H1 (cell line): ENCODE measurements at regions not wholly inside any gene's neighbourhood (a gene's known extent, or its start where the extent isn't known, plus 50 kb on each side); places are given as distances from the start of the nearest gene placed in this dataset.

Experiments used
- BCL11A ChIP-seq, 2 experiments: IDR thresholded peaks; one replicate each; pipeline ENCODE4 v1.6.1; 2011; ENCODE audit warnings: low read depth in 2 of 2, low read length in 2 of 2, mild to moderate bottlenecking in 2 of 2
- CHD1 ChIP-seq: IDR thresholded peaks from 2 replicates; pipeline ENCODE4 v1.6.1; 2012; ENCODE audit warnings: low read depth, low read length, improper control_type of control experiment
- EP300 ChIP-seq, 2 experiments: IDR thresholded peaks; 1 replicate in 1 of 2; 2 replicates in 1 of 2; pipeline ENCODE4 v1.6.1; 2011 to 2012; ENCODE audit warnings: low read depth in 2 of 2, low read length in 2 of 2, mild to moderate bottlenecking in 2 of 2, borderline replicate concordance in 1 of 2, inconsistent platforms in 1 of 2, moderate library complexity in 1 of 2
- GTF2F1 ChIP-seq: IDR thresholded peaks from 2 replicates; pipeline ENCODE4 v1.6.1; 2012; ENCODE audit warnings: low read depth, low read length, improper control_type of control experiment, borderline replicate concordance
- RNF2 ChIP-seq: fragments of 200-900, 300-1000 bp; sonication (generic); IDR thresholded peaks from 2 replicates; pipeline ENCODE4 v1.7.1; 2016; ENCODE audit warnings: borderline replicate concordance, low read depth, mild to moderate bottlenecking, antibody characterized with exemption, low read length; ENCODE audit not compliant: poor library complexity, severe bottlenecking; ENCODE audit errors: missing control alignments
- SIX5 ChIP-seq: IDR thresholded peaks from 2 replicates; pipeline ENCODE4 v1.6.1; 2011; ENCODE audit warnings: mild to moderate bottlenecking, low read depth, low read length
- SUZ12 ChIP-seq: fragments of 200-600 bp; sonication (generic); IDR thresholded peaks from 2 replicates; pipeline ENCODE4 v1.6.1; 2012; ENCODE audit warnings: mild to moderate bottlenecking, inconsistent platforms, low read length, moderate library complexity, mixed read lengths
- TCF12 ChIP-seq: IDR thresholded peaks from 2 replicates; pipeline ENCODE4 v1.6.1; 2011; ENCODE audit warnings: low read depth, mild to moderate bottlenecking, low read length
- TF ChIP-seq, protein P1 (sequence below): IDR thresholded peaks from 2 replicates; pipeline ENCODE4 v1.6.1; 2012; ENCODE audit warnings: low read length, inconsistent platforms

DNA sequence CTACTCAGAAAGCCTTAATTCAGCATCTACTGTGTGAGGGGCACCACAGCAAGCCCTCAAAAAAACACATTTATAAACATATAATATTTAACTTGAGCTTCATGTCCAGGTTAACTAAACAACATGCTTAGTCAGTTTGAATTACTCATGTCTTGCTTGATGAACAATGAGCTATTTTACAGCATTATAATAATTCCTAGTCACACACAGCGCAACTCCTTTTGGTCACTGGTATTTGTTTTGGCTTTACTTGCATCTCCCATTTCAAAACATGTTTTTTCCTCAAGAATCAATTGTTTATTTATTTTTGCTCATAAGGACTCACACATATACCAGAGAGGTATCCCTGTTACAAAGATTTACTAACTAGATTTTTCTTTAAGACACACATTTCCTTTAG lies 616.7 kb upstream of the DAB2 start (continued):
- TF ChIP-seq, protein P1, sequence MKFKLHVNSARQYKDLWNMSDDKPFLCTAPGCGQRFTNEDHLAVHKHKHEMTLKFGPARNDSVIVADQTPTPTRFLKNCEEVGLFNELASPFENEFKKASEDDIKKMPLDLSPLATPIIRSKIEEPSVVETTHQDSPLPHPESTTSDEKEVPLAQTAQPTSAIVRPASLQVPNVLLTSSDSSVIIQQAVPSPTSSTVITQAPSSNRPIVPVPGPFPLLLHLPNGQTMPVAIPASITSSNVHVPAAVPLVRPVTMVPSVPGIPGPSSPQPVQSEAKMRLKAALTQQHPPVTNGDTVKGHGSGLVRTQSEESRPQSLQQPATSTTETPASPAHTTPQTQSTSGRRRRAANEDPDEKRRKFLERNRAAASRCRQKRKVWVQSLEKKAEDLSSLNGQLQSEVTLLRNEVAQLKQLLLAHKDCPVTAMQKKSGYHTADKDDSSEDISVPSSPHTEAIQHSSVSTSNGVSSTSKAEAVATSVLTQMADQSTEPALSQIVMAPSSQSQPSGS = no peak
- TF ChIP-seq SIX5 (no peak), BCL11A (IDR thresholded peaks at IDR 0.05; ENCODE audit: low read depth in 2 of 2, low read length in 2 of 2) (no peak), GTF2F1 (no peak), TCF12 (no peak), SUZ12 (no peak), CHD1 (no peak), EP300 (IDR thresholded peaks at IDR 0.05; ENCODE audit: borderline replicate concordance in 1 of 2, low read depth in 2 of 2, low read length in 2 of 2) (no peak), RNF2 (no peak)
- TF ChIP-seq, all 59 proteins: peak for 0
